ENCODE measurements at regions not wholly inside any gene's neighbourhood (a gene's known extent, or its start where the extent isn't known, plus 50 kb on each side); places are given as distances from the start of the nearest gene placed in this dataset.

DNA sequence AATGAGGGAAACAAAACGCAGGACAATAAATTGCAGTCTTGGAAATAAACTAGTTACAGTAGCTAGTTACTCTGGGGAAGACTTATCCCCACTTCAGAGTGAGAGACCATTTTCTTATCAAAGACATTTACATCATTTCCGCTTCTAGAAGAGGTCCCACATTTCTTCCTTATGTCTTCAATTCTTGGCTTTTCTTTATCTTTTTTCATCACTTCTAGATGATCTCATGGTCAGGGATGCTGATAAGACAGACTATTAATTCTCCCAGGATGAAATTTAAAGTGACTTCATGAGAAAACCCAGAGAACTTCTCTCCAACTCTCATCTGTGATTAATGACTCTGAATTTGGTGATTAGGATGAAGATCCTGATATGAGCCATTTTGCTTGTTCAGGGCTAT, 229.1 kb downstream of the MTRR start:
- Histone ChIP-seq H3K4me1 (no peaks in the 10 kb centered on the region), H3K36me3 (no peaks in the 10 kb centered on the region), H3K27me3 (no peaks in the 10 kb centered on the region), H3K9me3 (no peaks in the 10 kb centered on the region), H3K4me3 (no peak overlapping the region), H3K27ac (no peak overlapping the region)
- no peak for DNase-seq (ENCODE audit: low spot score in 2 of 2)
- TF ChIP-seq EP300 (IDR thresholded peaks at IDR 0.05), result no peak
- TF ChIP-seq POLR2AphosphoS5 (IDR thresholded peaks at IDR 0.05), result no peak
- no peak for TF ChIP-seq POLR2A (IDR thresholded peaks at IDR 0.05)
- 74% methylated on average over 2 of the region's 2 CpGs for WGBS

DNA sequence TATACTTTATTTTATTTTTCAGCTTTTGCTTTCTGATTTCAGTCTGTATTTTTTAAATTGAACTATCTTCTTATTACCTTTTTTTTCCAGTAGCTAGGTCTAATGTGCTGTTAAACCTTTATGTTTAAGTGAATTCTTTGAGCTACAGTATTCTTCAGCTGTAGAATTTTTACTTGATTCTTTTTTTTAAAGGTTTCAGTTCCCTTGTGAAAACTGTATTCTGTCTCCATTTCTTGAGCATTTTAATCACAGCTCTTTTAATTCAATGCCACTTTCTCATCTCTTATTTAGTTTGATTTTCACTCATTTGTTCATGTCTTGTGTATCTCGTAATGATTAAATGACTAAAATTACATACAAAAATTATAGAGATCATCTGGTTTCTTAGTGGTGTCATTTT, 233.8 kb downstream of the MTRR start:
- H3K9me3 ChIP-seq, result peaks cover 2% of the 10 kb centered on the region
- no peaks in the 10 kb centered on the region for H3K27me3 ChIP-seq
- no peak overlapping the region for H3K4me3 ChIP-seq
- H3K4me1 ChIP-seq, result no peaks in the 10 kb centered on the region
- no peak for DNase-seq (ENCODE audit: low spot score in 2 of 2)
- no peaks in the 10 kb centered on the region for H3K36me3 ChIP-seq
- H3K27ac ChIP-seq, result no peak overlapping the region
- no peak for TF ChIP-seq POLR2AphosphoS5 (IDR thresholded peaks at IDR 0.05)
- TF ChIP-seq EP300 (IDR thresholded peaks at IDR 0.05), result no peak
- TF ChIP-seq, protein P1, sequence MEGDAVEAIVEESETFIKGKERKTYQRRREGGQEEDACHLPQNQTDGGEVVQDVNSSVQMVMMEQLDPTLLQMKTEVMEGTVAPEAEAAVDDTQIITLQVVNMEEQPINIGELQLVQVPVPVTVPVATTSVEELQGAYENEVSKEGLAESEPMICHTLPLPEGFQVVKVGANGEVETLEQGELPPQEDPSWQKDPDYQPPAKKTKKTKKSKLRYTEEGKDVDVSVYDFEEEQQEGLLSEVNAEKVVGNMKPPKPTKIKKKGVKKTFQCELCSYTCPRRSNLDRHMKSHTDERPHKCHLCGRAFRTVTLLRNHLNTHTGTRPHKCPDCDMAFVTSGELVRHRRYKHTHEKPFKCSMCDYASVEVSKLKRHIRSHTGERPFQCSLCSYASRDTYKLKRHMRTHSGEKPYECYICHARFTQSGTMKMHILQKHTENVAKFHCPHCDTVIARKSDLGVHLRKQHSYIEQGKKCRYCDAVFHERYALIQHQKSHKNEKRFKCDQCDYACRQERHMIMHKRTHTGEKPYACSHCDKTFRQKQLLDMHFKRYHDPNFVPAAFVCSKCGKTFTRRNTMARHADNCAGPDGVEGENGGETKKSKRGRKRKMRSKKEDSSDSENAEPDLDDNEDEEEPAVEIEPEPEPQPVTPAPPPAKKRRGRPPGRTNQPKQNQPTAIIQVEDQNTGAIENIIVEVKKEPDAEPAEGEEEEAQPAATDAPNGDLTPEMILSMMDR (IDR thresholded peaks at IDR 0.05), result no peak
- TF ChIP-seq POLR2A (IDR thresholded peaks at IDR 0.05), result no peak
- WGBS, result 89% methylated on average over 1 of the region's 1 CpG

DNA sequence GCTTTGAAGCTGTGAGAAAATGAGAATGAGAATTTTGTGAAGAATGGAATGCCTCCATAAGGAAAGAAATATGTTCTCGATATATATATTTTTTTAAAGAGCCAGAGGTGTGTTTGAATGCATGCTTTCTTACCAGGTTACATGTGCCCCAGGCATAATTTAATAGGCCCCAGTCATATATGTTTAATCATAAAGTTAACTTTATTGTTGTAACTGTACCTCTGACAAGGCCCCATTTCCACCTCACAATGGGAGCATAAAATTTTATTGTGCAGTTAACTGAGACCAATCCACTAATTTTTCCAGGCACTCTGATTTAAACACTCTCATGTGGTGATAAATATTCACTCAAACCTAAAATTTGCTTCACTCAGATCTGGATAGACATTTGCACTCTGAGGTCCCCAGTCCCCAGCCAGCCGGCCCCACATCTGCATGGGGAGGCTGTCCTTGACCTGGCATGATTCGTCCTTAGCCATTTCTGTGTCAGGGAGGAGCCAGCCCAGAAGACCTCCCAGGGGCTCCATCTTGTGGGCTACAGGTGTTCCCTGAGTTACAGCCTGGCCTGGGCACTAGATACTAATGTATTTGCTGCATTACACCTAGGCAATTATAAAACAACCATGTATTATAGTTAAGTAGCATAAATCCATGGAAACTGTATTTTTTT, 245.8 kb downstream of the MTRR start:
- Histone ChIP-seq H3K9me3 (no peaks in the 10 kb centered on the region), H3K36me3 (no peaks in the 10 kb centered on the region), H3K27ac (no peak overlapping the region), H3K27me3 (no peaks in the 10 kb centered on the region), H3K4me1 (no peaks in the 10 kb centered on the region), H3K4me3 (no peak overlapping the region)
- WGBS, result 87% methylated on average over 3 of the region's 3 CpGs
- no peak for DNase-seq (ENCODE audit: low spot score in 2 of 2)
- TF ChIP-seq, protein P1 (IDR thresholded peaks at IDR 0.05), result no peak
- TF ChIP-seq POLR2A (IDR thresholded peaks at IDR 0.05), result no peak
- no peak for TF ChIP-seq EP300 (IDR thresholded peaks at IDR 0.05)
- no peak for TF ChIP-seq POLR2AphosphoS5 (IDR thresholded peaks at IDR 0.05)

DNA sequence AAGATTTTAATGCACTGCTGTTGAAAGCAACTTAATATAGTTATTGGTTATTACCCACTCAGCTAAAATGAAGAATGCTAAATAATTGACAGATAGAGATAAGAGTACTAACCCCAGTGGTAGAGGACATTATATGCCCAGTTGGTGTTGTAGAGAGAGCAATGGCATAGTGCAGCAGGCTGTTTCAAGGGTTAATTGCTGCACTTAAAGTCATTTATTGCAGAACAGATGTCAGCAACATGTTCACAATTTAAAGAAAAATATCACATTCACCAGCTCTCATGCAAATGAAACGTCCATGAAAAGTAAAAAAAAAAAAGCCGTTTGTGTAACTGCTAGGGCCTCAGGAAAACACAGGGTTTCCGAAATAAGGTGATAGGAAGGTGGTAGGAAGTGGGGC, 254.6 kb downstream of the MTRR start:
- no peaks in the 10 kb centered on the region for H3K4me1 ChIP-seq
- no peak overlapping the region for H3K4me3 ChIP-seq
- no peak overlapping the region for H3K27ac ChIP-seq
- no peaks in the 10 kb centered on the region for H3K36me3 ChIP-seq
- H3K27me3 ChIP-seq, result no peaks in the 10 kb centered on the region
- WGBS, result 40% methylated on average over 3 of the region's 3 CpGs
- TF ChIP-seq EP300 (IDR thresholded peaks at IDR 0.05), result no peak
- TF ChIP-seq POLR2AphosphoS5 (IDR thresholded peaks at IDR 0.05), result no peak
- no peak for TF ChIP-seq POLR2A (IDR thresholded peaks at IDR 0.05)
- H3K9me3 ChIP-seq, result no peaks in the 10 kb centered on the region
- no peak for DNase-seq (ENCODE audit: low spot score in 2 of 2)

DNA sequence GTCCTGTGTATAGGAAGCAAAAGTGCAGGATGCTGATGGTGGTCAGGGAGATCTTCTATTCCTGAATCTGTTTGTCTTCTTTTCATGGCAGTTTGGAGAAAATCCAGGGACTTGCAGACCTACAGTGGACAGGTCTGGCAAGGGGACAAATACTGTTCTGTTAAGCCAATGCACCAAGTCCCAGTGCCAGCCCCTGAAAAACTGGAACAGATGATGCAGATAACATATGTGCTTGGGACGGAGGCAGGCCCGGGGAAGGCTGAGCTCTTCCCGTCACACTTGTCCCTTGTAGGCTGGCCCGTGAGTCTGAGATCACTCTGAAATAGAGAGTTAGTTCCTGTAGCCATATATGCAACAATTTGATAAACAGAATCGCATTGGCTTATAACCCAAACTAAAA, 265.7 kb downstream of the MTRR start:
- Histone ChIP-seq H3K9me3 (no peaks in the 10 kb centered on the region), H3K27me3 (no peaks in the 10 kb centered on the region), H3K4me1 (no peaks in the 10 kb centered on the region), H3K27ac (no peak overlapping the region), H3K4me3 (no peak overlapping the region), H3K36me3 (no peaks in the 10 kb centered on the region)
- TF ChIP-seq POLR2A (IDR thresholded peaks at IDR 0.05) (no peak), POLR2AphosphoS5 (IDR thresholded peaks at IDR 0.05) (no peak), EP300 (IDR thresholded peaks at IDR 0.05) (no peak)
- TF ChIP-seq, protein P1 (IDR thresholded peaks at IDR 0.05), result no peak
- DNase-seq (ENCODE audit: low spot score in 2 of 2), result no peak
- 85% methylated on average over 5 of the region's 5 CpGs for WGBS

DNA sequence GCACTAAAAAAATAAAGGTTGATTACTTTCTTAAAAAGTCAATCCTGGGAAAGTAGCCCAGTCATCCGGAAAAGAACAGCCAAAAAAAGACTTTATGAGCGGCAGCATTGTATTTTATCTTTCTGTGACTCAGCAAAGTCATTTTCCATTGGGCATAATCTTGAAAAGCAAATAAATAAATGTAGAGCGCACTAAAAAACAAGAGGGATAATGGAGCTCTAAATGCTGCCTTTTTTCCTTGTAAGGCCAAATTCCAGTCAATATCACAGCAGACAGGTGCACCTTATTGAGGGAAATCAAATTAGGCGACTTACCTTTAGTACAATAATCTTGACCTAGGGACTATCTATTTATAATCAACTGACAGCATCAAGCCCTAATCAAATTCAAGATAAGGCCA, 266.8 kb downstream of the MTRR start:
- TF ChIP-seq EP300 (IDR thresholded peaks at IDR 0.05), result no peak
- TF ChIP-seq, protein P1 (IDR thresholded peaks at IDR 0.05), result no peak
- TF ChIP-seq POLR2A (IDR thresholded peaks at IDR 0.05), result no peak
- TF ChIP-seq POLR2AphosphoS5 (IDR thresholded peaks at IDR 0.05), result no peak
- Histone ChIP-seq H3K9me3 (no peaks in the 10 kb centered on the region), H3K27ac (no peak overlapping the region), H3K4me3 (no peak overlapping the region), H3K36me3 (no peaks in the 10 kb centered on the region), H3K27me3 (no peaks in the 10 kb centered on the region), H3K4me1 (no peaks in the 10 kb centered on the region)
- DNase-seq (ENCODE audit: low spot score in 2 of 2), result no peak
- WGBS, result 59% methylated on average over 4 of the region's 4 CpGs
